ENCODE measurements at regions not wholly inside any gene's neighbourhood (a gene's known extent, or its start where the extent isn't known, plus 50 kb on each side); places are given as distances from the start of the nearest gene placed in this dataset.

DNA sequence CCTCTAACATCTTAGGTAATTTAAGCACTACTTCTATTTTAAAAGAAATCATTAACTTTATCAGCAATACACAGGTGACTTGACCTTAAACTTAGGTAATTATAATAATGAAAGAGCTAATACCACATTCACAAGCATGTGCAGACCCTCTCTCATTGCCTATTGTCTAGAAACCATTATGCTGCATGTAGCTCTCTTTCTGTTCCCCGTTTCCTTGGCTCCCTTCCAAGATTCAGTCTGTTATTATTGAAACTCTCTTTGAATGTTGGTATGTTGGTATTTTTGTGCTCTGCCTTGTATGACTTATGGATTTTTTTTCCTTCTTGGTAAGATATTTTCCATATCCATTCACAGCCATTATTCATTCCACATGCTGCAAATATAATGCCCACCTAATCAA lies 201.2 kb downstream of the CDCA7 start:
- TF ChIP-seq, protein P1, sequence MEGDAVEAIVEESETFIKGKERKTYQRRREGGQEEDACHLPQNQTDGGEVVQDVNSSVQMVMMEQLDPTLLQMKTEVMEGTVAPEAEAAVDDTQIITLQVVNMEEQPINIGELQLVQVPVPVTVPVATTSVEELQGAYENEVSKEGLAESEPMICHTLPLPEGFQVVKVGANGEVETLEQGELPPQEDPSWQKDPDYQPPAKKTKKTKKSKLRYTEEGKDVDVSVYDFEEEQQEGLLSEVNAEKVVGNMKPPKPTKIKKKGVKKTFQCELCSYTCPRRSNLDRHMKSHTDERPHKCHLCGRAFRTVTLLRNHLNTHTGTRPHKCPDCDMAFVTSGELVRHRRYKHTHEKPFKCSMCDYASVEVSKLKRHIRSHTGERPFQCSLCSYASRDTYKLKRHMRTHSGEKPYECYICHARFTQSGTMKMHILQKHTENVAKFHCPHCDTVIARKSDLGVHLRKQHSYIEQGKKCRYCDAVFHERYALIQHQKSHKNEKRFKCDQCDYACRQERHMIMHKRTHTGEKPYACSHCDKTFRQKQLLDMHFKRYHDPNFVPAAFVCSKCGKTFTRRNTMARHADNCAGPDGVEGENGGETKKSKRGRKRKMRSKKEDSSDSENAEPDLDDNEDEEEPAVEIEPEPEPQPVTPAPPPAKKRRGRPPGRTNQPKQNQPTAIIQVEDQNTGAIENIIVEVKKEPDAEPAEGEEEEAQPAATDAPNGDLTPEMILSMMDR (IDR thresholded peaks at IDR 0.05): no peak
- TF ChIP-seq POLR2A (IDR thresholded peaks at IDR 0.05): no peak
